Colonic mucosa (tissue), 4 donors: ENCODE measurements at regions not wholly inside any gene's neighbourhood (a gene's known extent, or its start where the extent isn't known, plus 50 kb on each side); places are given as distances from the start of the nearest gene placed in this dataset.

Experiments used
- DNase-seq: peaks from one replicate; pipeline ENCODE4 v3.0.0-alpha.2; 2020
- H3K27ac ChIP-seq: fragments of 200-600 bp; one replicate; pipeline ENCODE4 v1.8.0; 2021
- H3K27me3 ChIP-seq: fragments of 200-600 bp; one replicate; pipeline ENCODE4 v1.8.0; 2021
- H3K36me3 ChIP-seq: fragments of 200-600 bp; one replicate; pipeline ENCODE4 v1.8.0; 2021
- H3K4me1 ChIP-seq: fragments of 200-600 bp; one replicate; pipeline ENCODE4 v1.8.0; 2021; ENCODE audit warnings: mild to moderate bottlenecking
- H3K4me3 ChIP-seq: fragments of 200-600 bp; one replicate; pipeline ENCODE4 v1.8.0; 2021
- H3K9ac ChIP-seq, 2 donors: one replicate each; pipeline ENCODE4 v1.7.0; 2013; ENCODE audit warnings: control low read depth in 2 of 2, low read depth in 2 of 2, low read length in 2 of 2
- H3K9me3 ChIP-seq: fragments of 200-600 bp; one replicate; pipeline ENCODE4 v1.8.0; 2021
- intact Hi-C: fragments of 100-400 bp; cut with DNase I; formaldehyde crosslinking; loops from one replicate; pipeline ENCODE4 v1.14.1; 2022
- TF ChIP-seq, protein P1 (sequence below): fragments of 200-600 bp; IDR thresholded peaks from one replicate; pipeline ENCODE4 v1.8.0; 2022; ENCODE audit warnings: antibody characterized with exemption, mild to moderate bottlenecking
- donor health status: healthy.
- donor health status: DM: no; HTN: no; CAD: no.
- donor health status: DM: no; HTN: no; CAD: no.

DNA sequence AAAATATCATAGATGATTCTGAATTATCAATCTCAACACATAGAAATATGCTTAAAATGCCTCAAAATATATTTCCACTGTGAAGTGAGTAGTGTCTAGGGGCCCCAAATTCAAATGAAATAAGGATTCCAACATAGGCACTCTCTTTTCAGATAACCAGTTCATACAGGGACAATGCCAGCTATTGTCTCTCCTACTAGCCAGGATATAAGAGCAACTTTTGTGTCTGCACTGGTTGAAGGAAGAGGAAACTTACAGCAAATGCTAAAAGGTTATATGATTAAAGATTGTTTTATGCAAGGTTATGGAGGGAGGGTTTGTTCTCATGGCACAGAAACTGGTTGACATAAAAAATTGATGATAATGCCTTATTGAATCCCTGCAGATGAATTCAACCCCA, 579.4 kb upstream of the ALCAM start:
- intact Hi-C loops: no loop called here
- Histone ChIP-seq H3K9me3 (no peaks in the 10 kb centered on the region), H3K27ac (no peak overlapping the region), H3K4me1 (no peaks in the 10 kb centered on the region), H3K27me3 (no peaks in the 10 kb centered on the region), H3K9ac (no peak overlapping the region), H3K36me3 (no peaks in the 10 kb centered on the region), H3K4me3 (no peak overlapping the region)
- TF ChIP-seq, protein P1, sequence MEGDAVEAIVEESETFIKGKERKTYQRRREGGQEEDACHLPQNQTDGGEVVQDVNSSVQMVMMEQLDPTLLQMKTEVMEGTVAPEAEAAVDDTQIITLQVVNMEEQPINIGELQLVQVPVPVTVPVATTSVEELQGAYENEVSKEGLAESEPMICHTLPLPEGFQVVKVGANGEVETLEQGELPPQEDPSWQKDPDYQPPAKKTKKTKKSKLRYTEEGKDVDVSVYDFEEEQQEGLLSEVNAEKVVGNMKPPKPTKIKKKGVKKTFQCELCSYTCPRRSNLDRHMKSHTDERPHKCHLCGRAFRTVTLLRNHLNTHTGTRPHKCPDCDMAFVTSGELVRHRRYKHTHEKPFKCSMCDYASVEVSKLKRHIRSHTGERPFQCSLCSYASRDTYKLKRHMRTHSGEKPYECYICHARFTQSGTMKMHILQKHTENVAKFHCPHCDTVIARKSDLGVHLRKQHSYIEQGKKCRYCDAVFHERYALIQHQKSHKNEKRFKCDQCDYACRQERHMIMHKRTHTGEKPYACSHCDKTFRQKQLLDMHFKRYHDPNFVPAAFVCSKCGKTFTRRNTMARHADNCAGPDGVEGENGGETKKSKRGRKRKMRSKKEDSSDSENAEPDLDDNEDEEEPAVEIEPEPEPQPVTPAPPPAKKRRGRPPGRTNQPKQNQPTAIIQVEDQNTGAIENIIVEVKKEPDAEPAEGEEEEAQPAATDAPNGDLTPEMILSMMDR: no peak
- no peak for DNase-seq

DNA sequence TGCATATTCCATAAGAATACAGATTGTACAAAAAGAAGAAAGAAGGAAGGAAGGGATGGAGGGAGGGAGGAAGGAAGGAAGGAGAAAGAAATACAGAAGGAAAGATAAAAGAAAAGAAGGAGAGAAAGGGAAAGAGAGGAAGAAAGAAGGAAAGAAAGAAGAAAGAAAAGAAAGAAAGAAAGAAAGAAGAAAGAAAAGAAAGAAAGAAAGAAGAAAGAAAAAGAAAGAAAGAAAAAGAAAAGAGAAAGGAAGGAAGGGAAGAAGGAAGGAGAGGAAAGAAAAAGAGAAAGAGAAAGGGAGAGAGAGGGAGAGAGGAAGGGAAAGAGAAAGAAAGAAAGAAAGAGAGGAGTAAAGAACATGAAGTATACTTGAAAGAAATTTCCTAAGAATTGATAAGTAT, 577.9 kb upstream of the ALCAM start:
- no peaks in the 10 kb centered on the region for H3K27me3 ChIP-seq
- no peak overlapping the region for H3K27ac ChIP-seq
- intact Hi-C loops: no loop called here
- no peaks in the 10 kb centered on the region for H3K9me3 ChIP-seq
- no peaks in the 10 kb centered on the region for H3K36me3 ChIP-seq
- no peak for DNase-seq
- no peak overlapping the region for H3K4me3 ChIP-seq
- H3K9ac ChIP-seq: no peak overlapping the region
- TF ChIP-seq, protein P1: no peak
- H3K4me1 ChIP-seq: no peaks in the 10 kb centered on the region

- H3K9ac ChIP-seq: no peak overlapping the region
- no peaks in the 10 kb centered on the region for H3K4me1 ChIP-seq
- TF ChIP-seq, protein P1: no peak
- H3K27ac ChIP-seq: no peak overlapping the region
- H3K9me3 ChIP-seq: no peaks in the 10 kb centered on the region
- H3K4me3 ChIP-seq: no peak overlapping the region
- H3K36me3 ChIP-seq: no peaks in the 10 kb centered on the region
- no peak for DNase-seq
- intact Hi-C loops: no loop called here
- H3K27me3 ChIP-seq: no peaks in the 10 kb centered on the region
Observed at GRCh38 chr3:104791331-104791730, 575.4 kb upstream of the ALCAM start.

- Histone ChIP-seq H3K27me3 (no peaks in the 10 kb centered on the region), H3K9me3 (no peaks in the 10 kb centered on the region), H3K36me3 (no peaks in the 10 kb centered on the region), H3K9ac (no peak overlapping the region), H3K27ac (no peak overlapping the region), H3K4me3 (no peak overlapping the region), H3K4me1 (no peaks in the 10 kb centered on the region)
- no peak for DNase-seq
- TF ChIP-seq, protein P1: no peak
- intact Hi-C loops: no loop called here
Observed at GRCh38 chr3:104796556-104796955, 570.2 kb upstream of the ALCAM start.

DNA sequence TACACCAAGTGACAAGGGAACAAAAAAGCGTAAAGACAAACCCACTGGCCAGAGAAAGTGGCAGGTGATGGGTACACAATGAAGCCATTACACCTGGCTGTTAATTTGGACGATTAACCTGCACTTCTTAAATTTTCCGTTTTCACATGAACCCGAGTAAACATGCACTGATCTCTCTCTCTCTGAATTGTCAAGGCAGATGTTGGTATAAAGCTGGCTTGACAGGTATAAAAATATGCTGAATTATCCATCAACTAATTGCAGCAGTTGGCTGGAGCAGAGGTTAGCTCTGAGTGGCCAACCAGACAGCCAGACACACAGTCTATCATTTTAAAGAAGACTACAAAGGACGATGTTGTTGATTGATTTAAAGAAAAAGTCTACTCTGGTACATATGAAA, 561.7 kb upstream of the ALCAM start:
- Histone ChIP-seq H3K27me3 (no peaks in the 10 kb centered on the region), H3K27ac (no peak overlapping the region), H3K9ac (no peak overlapping the region), H3K4me3 (no peak overlapping the region), H3K9me3 (no peaks in the 10 kb centered on the region), H3K36me3 (no peaks in the 10 kb centered on the region), H3K4me1 (no peaks in the 10 kb centered on the region)
- no peak for DNase-seq
- intact Hi-C loops: no loop called here
- TF ChIP-seq, protein P1: no peak

- no peaks in the 10 kb centered on the region for H3K27me3 ChIP-seq
- H3K9me3 ChIP-seq: no peaks in the 10 kb centered on the region
- TF ChIP-seq, protein P1: no peak
- H3K9ac ChIP-seq: no peak overlapping the region
- DNase-seq: no peak
- intact Hi-C loops: no loop called here
- no peaks in the 10 kb centered on the region for H3K4me1 ChIP-seq
- no peaks in the 10 kb centered on the region for H3K36me3 ChIP-seq
- H3K27ac ChIP-seq: no peak overlapping the region
- H3K4me3 ChIP-seq: no peak overlapping the region
Observed at GRCh38 chr3:104805508-104805907, 561.2 kb upstream of the ALCAM start.
